Neural progenitor cell (in vitro differentiated cells): ENCODE measurements at regions not wholly inside any gene's neighbourhood (a gene's known extent, or its start where the extent isn't known, plus 50 kb on each side); places are given as distances from the start of the nearest gene placed in this dataset.

Source experiments
- EZH2 ChIP-seq: fragments of 200-600 bp; sonication (generic); IDR thresholded peaks from 2 replicates; pipeline ENCODE4 v1.6.1; 2017; ENCODE audit warnings: antibody characterized with exemption, mild to moderate bottlenecking, moderate library complexity
- EZH2phosphoT487 ChIP-seq: fragments of 200-600 bp; sonication (generic); IDR thresholded peaks from 2 replicates; pipeline ENCODE4 v1.6.1; 2017; ENCODE audit warnings: antibody characterized with exemption
- TF ChIP-seq, protein P1 (sequence below): fragments of 200-600 bp; sonication (generic); IDR thresholded peaks from 2 replicates; pipeline ENCODE4 v1.5.1; 2017; ENCODE audit warnings: antibody characterized with exemption, mild to moderate bottlenecking

DNA sequence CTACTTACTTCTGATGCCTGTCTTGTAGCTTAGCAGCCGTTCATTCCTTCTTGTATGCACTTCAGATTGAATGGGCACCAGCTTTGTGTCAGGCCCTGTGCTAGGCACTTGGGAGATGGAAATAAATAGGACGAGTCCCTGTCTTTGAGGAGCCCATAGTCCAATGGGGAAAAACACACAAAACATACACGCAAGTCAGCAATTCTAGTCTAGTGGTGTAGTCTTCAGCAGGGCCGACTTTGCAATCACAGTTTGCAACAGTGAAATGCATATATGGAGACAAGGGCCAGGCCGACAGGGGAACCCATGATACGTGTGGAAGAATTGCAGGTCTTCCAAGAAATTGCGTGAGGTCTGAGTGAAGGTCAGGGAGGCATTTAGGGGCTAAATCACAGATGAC lies 262.6 kb downstream of the MAF start:
- TF ChIP-seq, protein P1, sequence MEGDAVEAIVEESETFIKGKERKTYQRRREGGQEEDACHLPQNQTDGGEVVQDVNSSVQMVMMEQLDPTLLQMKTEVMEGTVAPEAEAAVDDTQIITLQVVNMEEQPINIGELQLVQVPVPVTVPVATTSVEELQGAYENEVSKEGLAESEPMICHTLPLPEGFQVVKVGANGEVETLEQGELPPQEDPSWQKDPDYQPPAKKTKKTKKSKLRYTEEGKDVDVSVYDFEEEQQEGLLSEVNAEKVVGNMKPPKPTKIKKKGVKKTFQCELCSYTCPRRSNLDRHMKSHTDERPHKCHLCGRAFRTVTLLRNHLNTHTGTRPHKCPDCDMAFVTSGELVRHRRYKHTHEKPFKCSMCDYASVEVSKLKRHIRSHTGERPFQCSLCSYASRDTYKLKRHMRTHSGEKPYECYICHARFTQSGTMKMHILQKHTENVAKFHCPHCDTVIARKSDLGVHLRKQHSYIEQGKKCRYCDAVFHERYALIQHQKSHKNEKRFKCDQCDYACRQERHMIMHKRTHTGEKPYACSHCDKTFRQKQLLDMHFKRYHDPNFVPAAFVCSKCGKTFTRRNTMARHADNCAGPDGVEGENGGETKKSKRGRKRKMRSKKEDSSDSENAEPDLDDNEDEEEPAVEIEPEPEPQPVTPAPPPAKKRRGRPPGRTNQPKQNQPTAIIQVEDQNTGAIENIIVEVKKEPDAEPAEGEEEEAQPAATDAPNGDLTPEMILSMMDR = no peak
- TF ChIP-seq EZH2 (no peak), EZH2phosphoT487 (no peak)
